Kidney (tissue), 13 donors: ENCODE measurements at regions not wholly inside any gene's neighbourhood (a gene's known extent, or its start where the extent isn't known, plus 50 kb on each side); places are given as distances from the start of the nearest gene placed in this dataset.

Experiments used
- DNase-seq, 5 donors: peaks; one replicate each; pipeline ENCODE4 v3.0.0-alpha.2; 2013 to 2020
- FAIRE-seq: peaks from 2 replicates; lab custom pipeline; 2012; peaks lifted over from hg19 to GRCh38; lab: Jason Lieb, UNC
- H3K27ac ChIP-seq, 2 donors: one replicate each; pipeline ENCODE4 v1.7.0; 2013; ENCODE audit warnings: low read depth in 2 of 2, low read length in 2 of 2, inconsistent platforms in 1 of 2
- H3K27me3 ChIP-seq: one replicate; pipeline ENCODE4 v1.7.1; 2013; ENCODE audit warnings: low read length, inconsistent platforms; ENCODE audit not compliant: control insufficient read depth, insufficient read depth
- H3K36me3 ChIP-seq, 3 donors: one replicate each; pipeline versions ENCODE4 v1.7.0 to v1.7.1; 2013; ENCODE audit warnings: low read length in 3 of 3, control low read depth in 1 of 3, inconsistent platforms in 1 of 3; ENCODE audit not compliant: insufficient read depth in 3 of 3, control insufficient read depth in 2 of 3
- H3K4me1 ChIP-seq, 3 donors: one replicate each; pipeline versions ENCODE4 v1.7.0 to v1.7.1; 2013; ENCODE audit warnings: low read length in 3 of 3, inconsistent platforms in 1 of 3, low read depth in 1 of 3; ENCODE audit not compliant: control insufficient read depth in 2 of 3, insufficient read depth in 2 of 3
- H3K4me3 ChIP-seq, 3 donors: one replicate each; pipeline versions ENCODE4 v1.7.0 to v1.8.1; 2013; ENCODE audit warnings: low read length in 3 of 3, control low read depth in 1 of 3, inconsistent platforms in 1 of 3
- H3K9ac ChIP-seq, 3 donors: one replicate each; pipeline versions ENCODE4 v1.7.0 to v1.7.1; 2013; ENCODE audit warnings: low read length in 3 of 3, control low read depth in 1 of 3, inconsistent platforms in 1 of 3
- H3K9me3 ChIP-seq, 3 donors: one replicate each; pipeline versions ENCODE4 v1.7.0 to v1.7.1; 2013; ENCODE audit warnings: low read length in 3 of 3, control low read depth in 1 of 3, inconsistent platforms in 1 of 3; ENCODE audit not compliant: control insufficient read depth in 2 of 3, insufficient read depth in 1 of 3
- CTCF ChIP-seq: IDR thresholded peaks from 3 replicates; pipeline ENCODE4 v1.5.1; 2012; ENCODE audit warnings: mild to moderate bottlenecking, moderate library complexity, borderline replicate concordance; ENCODE audit not compliant: insufficient read depth; ENCODE audit errors: extremely low read depth
- intact Hi-C: fragments of 100-400 bp; cut with DNase I; formaldehyde crosslinking; loops from one replicate; pipeline ENCODE4 v1.11.1; 2022
- donor health status: control.
- donor health status: control.
- donor health status: control.
- donor health status: control.
- donor health status: control.
- donor health status: DM: yes; HTN: yes; CAD: no.
- donor health status: Normal renal cell carcinoma (clear cell type).

- no peaks in the 10 kb centered on the region for H3K4me1 ChIP-seq
- H3K4me3 ChIP-seq: no peak overlapping the region
- no peaks in the 10 kb centered on the region for H3K36me3 ChIP-seq
- intact Hi-C loops: no loop called here
- H3K9me3 ChIP-seq: peaks cover 0 to 4% (median 0%) of the 10 kb centered on the region in 3 donors
- FAIRE-seq (no peak), DNase-seq (no peak)
- H3K27ac ChIP-seq: no peak overlapping the region
- H3K27me3 ChIP-seq: no peaks in the 10 kb centered on the region
- no peak overlapping the region for H3K9ac ChIP-seq
- TF ChIP-seq CTCF: no peak
These were observed 168.7 kb downstream of the TBX5 start for GRCh38 chr12:114237230-114237629.

GRCh38 chr12:114232187-114232586, 173.8 kb downstream of the TBX5 start:
- TF ChIP-seq CTCF: no peak
- intact Hi-C loops: no loop called here
- no peaks in the 10 kb centered on the region for H3K9me3 ChIP-seq
- no peak overlapping the region for H3K4me3 ChIP-seq
- H3K4me1 ChIP-seq: no peaks in the 10 kb centered on the region
- no peak overlapping the region for H3K27ac ChIP-seq
- no peak overlapping the region for H3K9ac ChIP-seq
- no peak for DNase-seq
- no peaks in the 10 kb centered on the region for H3K27me3 ChIP-seq
- FAIRE-seq: no peak
- H3K36me3 ChIP-seq: no peaks in the 10 kb centered on the region

GRCh38 chr12:114229150-114229549, 176.8 kb downstream of the TBX5 start:
- no peak for FAIRE-seq
- no peaks in the 10 kb centered on the region for H3K9me3 ChIP-seq
- no peaks in the 10 kb centered on the region for H3K36me3 ChIP-seq
- no peak overlapping the region for H3K4me3 ChIP-seq
- H3K27me3 ChIP-seq: no peaks in the 10 kb centered on the region
- DNase-seq: no peak
- no peak overlapping the region for H3K9ac ChIP-seq
- intact Hi-C loops: no loop called here
- no peaks in the 10 kb centered on the region for H3K4me1 ChIP-seq
- no peak for TF ChIP-seq CTCF
- no peak overlapping the region for H3K27ac ChIP-seq

- Histone ChIP-seq H3K36me3 (no peaks in the 10 kb centered on the region), H3K9me3 (no peaks in the 10 kb centered on the region), H3K27me3 (no peaks in the 10 kb centered on the region), H3K4me1 (no peaks in the 10 kb centered on the region), H3K4me3 (no peak overlapping the region), H3K9ac (no peak overlapping the region), H3K27ac (no peak overlapping the region)
- no peak for TF ChIP-seq CTCF
- FAIRE-seq (no peak), DNase-seq (no peak)
- intact Hi-C loops: no loop called here
These were observed 179.6 kb downstream of the TBX5 start for GRCh38 chr12:114226241-114226928.
